WI38 (cell line): ENCODE measurements at regions not wholly inside any gene's neighbourhood (a gene's known extent, or its start where the extent isn't known, plus 50 kb on each side); places are given as distances from the start of the nearest gene placed in this dataset.

Source experiments
- H3K4me3 ChIP-seq: 2 replicates; pipeline ENCODE4 v1.5.1; 2011; ENCODE audit warnings: low read depth, mild to moderate bottlenecking, control low read depth, low read length
- TF ChIP-seq, protein P1 (sequence below): IDR thresholded peaks from 2 replicates; pipeline ENCODE4 v1.5.1; 2012; ENCODE audit warnings: low read depth, mild to moderate bottlenecking, control low read depth, low read length

DNA sequence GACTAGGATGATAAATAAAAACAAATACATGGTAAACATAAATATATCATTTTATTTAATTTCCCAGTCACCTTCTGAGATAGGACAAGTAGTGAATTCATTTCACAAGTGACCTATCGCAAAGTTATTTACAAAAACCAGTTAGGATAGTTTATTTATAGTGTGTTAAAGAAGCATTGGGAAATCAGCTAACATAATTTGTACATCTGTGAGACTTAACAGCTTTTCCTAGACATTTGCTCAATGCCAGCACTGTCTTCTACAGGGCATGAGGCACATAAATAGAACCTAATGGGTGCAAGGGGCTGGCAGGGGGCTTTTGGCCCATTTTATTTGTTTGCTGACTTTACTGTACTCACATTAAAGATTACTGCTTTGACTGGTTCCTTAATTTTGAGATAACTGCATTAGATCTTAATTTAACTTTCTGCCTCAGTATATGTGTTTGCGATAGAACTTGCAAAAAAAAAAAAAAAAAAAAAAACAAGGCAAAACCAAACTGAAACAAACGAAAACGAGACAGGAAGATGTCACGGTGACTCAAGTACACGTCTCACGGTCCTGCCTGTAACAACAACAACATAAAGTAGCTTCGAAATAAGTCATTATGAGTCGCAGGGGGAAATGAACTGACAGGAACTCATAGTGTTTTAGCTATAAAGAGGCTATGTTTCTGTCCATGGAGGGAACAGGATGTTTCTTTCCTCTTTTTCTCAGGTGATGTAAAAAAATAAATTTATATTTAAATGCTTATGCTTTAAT, 133.7 kb upstream of the GMDS start:
- H3K4me3 ChIP-seq = no peak overlapping the region
- TF ChIP-seq, protein P1, sequence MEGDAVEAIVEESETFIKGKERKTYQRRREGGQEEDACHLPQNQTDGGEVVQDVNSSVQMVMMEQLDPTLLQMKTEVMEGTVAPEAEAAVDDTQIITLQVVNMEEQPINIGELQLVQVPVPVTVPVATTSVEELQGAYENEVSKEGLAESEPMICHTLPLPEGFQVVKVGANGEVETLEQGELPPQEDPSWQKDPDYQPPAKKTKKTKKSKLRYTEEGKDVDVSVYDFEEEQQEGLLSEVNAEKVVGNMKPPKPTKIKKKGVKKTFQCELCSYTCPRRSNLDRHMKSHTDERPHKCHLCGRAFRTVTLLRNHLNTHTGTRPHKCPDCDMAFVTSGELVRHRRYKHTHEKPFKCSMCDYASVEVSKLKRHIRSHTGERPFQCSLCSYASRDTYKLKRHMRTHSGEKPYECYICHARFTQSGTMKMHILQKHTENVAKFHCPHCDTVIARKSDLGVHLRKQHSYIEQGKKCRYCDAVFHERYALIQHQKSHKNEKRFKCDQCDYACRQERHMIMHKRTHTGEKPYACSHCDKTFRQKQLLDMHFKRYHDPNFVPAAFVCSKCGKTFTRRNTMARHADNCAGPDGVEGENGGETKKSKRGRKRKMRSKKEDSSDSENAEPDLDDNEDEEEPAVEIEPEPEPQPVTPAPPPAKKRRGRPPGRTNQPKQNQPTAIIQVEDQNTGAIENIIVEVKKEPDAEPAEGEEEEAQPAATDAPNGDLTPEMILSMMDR = no peak

DNA sequence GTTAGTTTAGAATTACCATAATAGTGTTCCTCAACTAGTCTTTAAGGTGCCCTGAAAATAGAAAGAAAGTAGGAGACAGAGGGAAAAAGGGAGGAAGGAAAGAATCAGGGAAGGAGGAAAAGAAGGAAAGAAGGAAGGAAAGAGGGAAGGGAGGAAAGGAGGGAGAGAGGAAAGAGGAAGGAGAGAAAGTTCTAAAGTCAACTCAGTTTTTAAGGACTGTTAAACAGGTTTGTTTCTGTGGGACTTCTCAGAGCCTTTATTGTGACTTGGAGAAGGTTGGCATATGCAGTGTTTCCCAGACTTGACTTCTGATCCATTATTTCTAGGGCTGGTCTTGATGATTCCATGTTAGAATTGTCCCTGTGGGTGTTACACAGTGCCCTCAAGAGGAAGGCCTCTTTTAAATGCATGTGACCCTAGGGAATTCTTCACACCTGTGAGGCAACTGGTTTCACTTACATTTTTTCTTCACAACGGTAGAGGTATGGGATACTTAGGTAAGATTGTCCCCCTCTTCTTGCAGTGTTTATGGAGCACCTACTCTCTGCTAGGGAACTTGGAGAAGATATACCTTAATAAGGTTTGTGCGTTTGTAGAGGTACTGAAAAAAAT, 132.7 kb upstream of the GMDS start:
- H3K4me3 ChIP-seq = no peak overlapping the region
- TF ChIP-seq, protein P1 = no peak

DNA sequence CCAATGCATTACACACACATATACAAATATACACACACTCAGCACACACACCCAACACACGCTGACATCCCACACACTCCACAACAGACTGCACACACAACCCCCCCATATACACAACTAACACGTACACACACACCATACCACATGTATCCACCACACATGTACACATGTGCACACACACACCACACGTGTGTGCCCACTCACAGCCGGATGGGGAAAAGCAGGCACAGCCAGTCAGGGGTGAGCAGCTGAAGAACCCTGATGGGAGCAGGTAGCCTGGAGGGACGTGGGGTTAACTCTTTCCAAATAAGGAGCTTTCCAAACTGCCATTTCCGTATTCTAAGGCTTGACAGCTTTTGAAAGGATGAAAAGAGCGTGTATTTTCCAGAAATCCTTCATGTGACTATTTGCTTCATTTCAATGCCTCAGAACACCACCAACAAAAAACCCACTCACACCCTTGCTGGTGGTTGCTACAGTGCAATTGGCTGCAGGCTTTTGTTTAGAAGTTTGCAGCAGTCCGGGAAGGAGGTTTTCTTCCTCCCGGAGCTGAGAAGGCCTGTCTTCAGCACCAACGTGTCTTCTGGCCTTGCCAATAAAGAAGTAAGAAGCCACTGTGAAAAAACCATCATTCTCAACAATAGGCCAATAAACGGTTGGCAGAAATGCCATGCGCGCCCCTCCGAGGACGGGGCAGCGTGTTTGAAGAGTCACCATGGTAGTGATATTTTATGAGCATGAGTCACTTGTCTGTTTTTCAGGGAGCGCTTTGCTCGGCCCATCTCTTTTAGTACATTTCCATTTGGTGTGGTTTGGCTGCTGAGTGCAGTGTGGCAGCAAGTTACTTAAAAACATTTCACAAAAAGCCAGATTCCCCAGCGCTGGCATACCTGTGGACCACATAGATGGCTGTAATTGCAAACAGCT, 131.3 kb upstream of the GMDS start:
- H3K4me3 ChIP-seq = no peak overlapping the region
- TF ChIP-seq, protein P1 = no peak

DNA sequence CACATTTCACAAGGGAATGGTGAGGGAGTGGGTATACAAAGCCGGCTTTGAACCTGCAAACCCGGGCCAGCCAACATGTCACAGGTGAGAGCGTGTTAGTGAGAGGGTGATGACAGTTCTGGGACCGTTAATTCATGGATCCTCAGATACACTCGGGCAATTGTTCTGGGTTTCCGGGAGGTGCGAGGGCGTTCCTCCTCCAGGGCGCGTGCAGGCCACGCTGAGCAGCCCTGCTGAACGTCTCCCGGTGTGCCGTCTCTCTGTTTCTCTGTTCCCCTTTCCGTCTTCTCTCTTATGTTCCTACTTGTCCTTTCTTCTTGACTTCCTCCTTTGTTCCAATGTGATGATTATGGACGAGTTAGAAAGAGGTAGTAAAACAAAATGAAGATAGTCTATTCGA, 130.0 kb upstream of the GMDS start:
- H3K4me3 ChIP-seq = no peak overlapping the region
- TF ChIP-seq, protein P1 = no peak

DNA sequence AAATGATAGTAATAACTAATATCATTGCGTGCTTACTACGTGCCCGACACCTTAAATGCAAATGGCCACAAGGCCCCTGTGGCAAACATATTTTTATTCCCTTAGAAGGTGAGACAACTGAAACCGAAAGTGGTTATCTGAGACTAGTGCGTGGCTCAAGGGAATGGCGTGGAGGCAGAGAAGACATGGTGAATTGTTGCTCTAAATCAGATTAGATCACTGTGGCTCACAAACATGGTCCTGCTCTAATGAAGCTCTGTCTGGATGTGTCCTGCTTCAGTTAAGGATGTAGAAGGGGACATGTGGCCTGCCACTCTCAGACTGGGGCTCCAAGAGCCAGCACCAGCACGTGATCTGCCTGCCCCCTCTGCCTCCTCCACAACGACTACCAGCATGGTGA, 124.2 kb upstream of the GMDS start:
- no peak overlapping the region for H3K4me3 ChIP-seq
- TF ChIP-seq, protein P1 = no peak

DNA sequence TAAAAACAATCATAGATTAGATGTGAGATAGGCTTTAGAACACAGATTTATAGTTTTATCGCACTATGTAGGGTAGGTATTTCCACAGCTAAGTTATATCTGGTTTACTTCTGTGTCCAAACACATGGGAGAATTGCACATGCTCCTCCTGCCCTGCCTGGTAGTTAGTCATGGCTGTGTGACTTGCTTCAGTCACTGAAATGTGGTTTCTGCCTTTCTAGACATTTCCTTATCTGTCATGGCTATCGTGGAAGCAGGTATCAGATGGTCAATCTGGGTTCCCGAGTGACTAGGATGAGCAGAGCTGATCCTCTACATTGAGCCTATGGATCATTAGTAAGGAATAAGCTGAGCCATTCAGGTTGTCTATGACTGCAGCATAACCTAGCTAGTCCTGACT, 117.8 kb upstream of the GMDS start:
- TF ChIP-seq, protein P1 = no peak
- H3K4me3 ChIP-seq = no peak overlapping the region

DNA sequence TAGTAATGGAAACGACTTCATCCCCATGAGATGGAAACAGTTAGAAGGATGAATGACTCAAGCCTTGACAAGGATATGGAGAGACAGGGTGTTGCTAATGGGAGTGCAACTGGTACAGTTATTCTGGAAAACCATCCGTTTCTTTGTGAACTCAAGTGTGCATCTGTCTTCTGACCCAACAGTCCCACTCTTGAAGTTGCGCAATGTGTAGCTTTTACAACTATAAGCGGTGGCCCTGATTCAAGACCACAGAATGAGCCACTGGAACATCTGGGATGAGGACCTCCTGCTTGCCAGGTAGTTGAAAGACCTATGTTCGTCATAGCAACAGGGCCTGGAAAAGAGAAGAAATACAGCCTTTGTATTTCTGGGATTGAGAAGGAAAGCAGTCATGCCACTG, 115.8 kb upstream of the GMDS start:
- TF ChIP-seq, protein P1 = no peak
- no peak overlapping the region for H3K4me3 ChIP-seq
